Heart left ventricle (tissue), 16 donors: ENCODE measurements at regions not wholly inside any gene's neighbourhood (a gene's known extent, or its start where the extent isn't known, plus 50 kb on each side); places are given as distances from the start of the nearest gene placed in this dataset.

Source experiments
- ATAC-seq, 4 donors: fragments of 200-7000 bp; cut with Tn5 transposase; one replicate each; pipeline ENCODE4 v1.9.1; 2020 to 2022; ENCODE audit warnings: moderate library complexity in 4 of 4, mild to moderate bottlenecking in 3 of 4, moderate number of reproducible peaks in 1 of 4
- DNase-seq, 5 donors: peaks; one replicate each; pipeline ENCODE4 v3.0.0-alpha.2; 2020
- H3K27ac ChIP-seq, 12 donors: fragments of 200-600 bp; sonication (generic) in 4 of 12; one replicate each; pipeline versions ENCODE4 v1.5.0 to v1.8.0; 2016 to 2022; ENCODE audit warnings: mild to moderate bottlenecking in 2 of 12
- H3K27me3 ChIP-seq, 9 donors: fragments of 200-600 bp; sonication (generic) in 2 of 9; one replicate each; pipeline versions ENCODE4 v1.5.1 to v1.8.0; 2016 to 2022; ENCODE audit warnings: mild to moderate bottlenecking in 3 of 9
- H3K36me3 ChIP-seq, 9 donors: fragments of 200-600 bp; sonication (generic) in 2 of 9; one replicate each; pipeline versions ENCODE4 v1.5.0 to v1.8.0; 2018 to 2022; ENCODE audit warnings: mild to moderate bottlenecking in 2 of 9
- H3K4me1 ChIP-seq, 12 donors: fragments of 200-600 bp; sonication (generic) in 4 of 12; one replicate each; pipeline versions ENCODE4 v1.5.0 to v1.8.0; 2016 to 2022; ENCODE audit warnings: mild to moderate bottlenecking in 3 of 12
- H3K4me3 ChIP-seq, 12 donors: fragments of 200-600 bp; sonication (generic) in 4 of 12; one replicate each; pipeline versions ENCODE4 v1.5.0 to v1.8.0; 2017 to 2022; ENCODE audit warnings: mild to moderate bottlenecking in 9 of 12, moderate library complexity in 4 of 12
- H3K9me3 ChIP-seq, 12 donors: fragments of 200-600 bp; sonication (generic) in 4 of 12; one replicate each; pipeline versions ENCODE4 v1.5.0 to v1.8.0; 2016 to 2022; ENCODE audit warnings: mild to moderate bottlenecking in 1 of 12
- POLR2A ChIP-seq, 2 donors: fragments of 450-650 bp; IDR thresholded peaks; one replicate each; pipeline ENCODE4 v1.6.1; 2017; ENCODE audit warnings: antibody characterized with exemption in 2 of 2, mild to moderate bottlenecking in 2 of 2, moderate library complexity in 2 of 2
- WGBS, 4 donors: extraction: QIAGEN DNeasy Blood & Tissue Kit in 2 of 4; methylation state at CpG; one replicate each; pipeline versions ENCODE4 v1.1.5 to v1.1.7; 2013 to 2018; 5-methylcytosine and 5-hydroxymethylcytosine counted together
- intact Hi-C, 10 donors: fragments of 100-400 bp; cut with DNase I; formaldehyde crosslinking; loops; one replicate each; pipeline versions ENCODE4 v1.11.1 to v1.14.2; 2022
- TF ChIP-seq, protein P1 (sequence below), 12 donors: fragments of 200-600 bp; sonication (generic) in 4 of 12; IDR thresholded peaks; one replicate each; pipeline versions ENCODE4 v1.5.0 to v1.8.0; 2018 to 2022; ENCODE audit warnings: antibody characterized with exemption in 12 of 12, mild to moderate bottlenecking in 5 of 12
- donor health status: ischemic (EF 13 %, LVEDD 7.1; RV severe dilation, severe dysfunction).
- donor health status: healthy with polysubstance abuse.
- donor health status: DM: no; HTN: yes; CAD: no.
- donor health status: DM: no; HTN: no; CAD: no.
- donor health status: ischemic (EF 25% LVEDD 6.9; RV normal size, moderate dysfunction).
- donor health status: ischemic (EF 25% LVEDD 5.7; RV mildly dilated, moderate dysfunction).
- donor health status: healthy.
- donor health status: DM: yes; HTN: yes; CAD: no.
- donor health status: ischemic (EF 35%, LVEDD 5.7; RV mildly dilated, moderate dysfunction).
- donor health status: nonischemic (EF 11% LVEDD 7.7; RV severe dilation, severe dysfunction).
- donor health status: DM: yes; HTN: yes; CAD: no.
- donor health status: PGD.
- donor health status: ischemic (EF 29% LVEDD 5.4; RV normal size, mild dysfunction).
- donor health status: nonischemic (EF 23%, LVEDD 6.1; RV moderate dilation, normal function).

DNA sequence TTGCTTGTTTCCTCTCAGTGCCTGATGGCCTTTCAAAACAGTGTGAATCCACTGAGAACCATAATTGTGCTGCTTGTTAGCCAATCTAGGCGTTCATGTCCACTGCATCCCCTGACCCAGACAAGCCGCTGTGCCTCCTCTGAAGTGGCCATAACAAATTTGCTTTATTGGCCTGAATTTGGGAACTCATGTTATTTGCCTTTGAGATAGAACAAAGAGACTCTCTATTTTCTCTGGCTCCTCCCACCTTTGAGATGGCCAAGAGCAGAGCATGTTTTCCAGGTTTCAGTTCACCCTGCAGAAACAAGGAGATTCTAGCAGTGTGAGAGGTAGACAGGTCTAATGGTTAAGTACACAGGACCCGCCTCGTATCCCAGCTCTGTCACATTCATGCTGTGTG lies 723.9 kb downstream of the MED13L start:
- no peaks in the 10 kb centered on the region for H3K4me1 ChIP-seq
- WGBS, 4 donors, result 93 to 97% (median 94%) methylated on average over 4 of the region's 4 CpGs
- no peaks in the 10 kb centered on the region for H3K27me3 ChIP-seq
- H3K4me3 ChIP-seq, result no peak overlapping the region
- TF ChIP-seq, protein P1, sequence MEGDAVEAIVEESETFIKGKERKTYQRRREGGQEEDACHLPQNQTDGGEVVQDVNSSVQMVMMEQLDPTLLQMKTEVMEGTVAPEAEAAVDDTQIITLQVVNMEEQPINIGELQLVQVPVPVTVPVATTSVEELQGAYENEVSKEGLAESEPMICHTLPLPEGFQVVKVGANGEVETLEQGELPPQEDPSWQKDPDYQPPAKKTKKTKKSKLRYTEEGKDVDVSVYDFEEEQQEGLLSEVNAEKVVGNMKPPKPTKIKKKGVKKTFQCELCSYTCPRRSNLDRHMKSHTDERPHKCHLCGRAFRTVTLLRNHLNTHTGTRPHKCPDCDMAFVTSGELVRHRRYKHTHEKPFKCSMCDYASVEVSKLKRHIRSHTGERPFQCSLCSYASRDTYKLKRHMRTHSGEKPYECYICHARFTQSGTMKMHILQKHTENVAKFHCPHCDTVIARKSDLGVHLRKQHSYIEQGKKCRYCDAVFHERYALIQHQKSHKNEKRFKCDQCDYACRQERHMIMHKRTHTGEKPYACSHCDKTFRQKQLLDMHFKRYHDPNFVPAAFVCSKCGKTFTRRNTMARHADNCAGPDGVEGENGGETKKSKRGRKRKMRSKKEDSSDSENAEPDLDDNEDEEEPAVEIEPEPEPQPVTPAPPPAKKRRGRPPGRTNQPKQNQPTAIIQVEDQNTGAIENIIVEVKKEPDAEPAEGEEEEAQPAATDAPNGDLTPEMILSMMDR (IDR thresholded peaks at IDR 0.05), result no peak
- TF ChIP-seq POLR2A (IDR thresholded peaks at IDR 0.05), result no peak
- no peak for ATAC-seq
- intact Hi-C loops, result no loop called here
- H3K9me3 ChIP-seq, result peaks cover 0 to 12% (median 2%) of the 10 kb centered on the region in 12 donors
- no peaks in the 10 kb centered on the region for H3K36me3 ChIP-seq
- H3K27ac ChIP-seq, result no peak overlapping the region
- no peak for DNase-seq

DNA sequence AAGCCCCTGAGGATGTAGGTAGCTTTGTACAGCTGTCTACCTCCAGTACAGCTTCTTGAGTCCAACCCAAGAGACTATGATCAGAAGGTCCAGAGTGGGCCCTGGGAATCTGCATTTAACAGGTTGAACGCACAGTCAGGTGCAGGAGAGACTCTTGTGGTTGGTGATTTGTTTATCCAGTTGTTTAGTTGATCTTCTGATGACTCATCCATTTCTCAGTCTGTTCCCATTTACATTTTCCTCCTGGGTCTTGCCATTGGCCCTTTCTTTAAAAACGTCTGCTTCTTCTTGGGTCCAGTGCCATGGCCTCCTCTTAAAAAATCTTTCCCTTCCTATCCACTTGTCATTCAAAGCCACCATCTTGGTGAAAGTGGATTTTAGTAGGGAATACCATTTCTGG lies 734.2 kb downstream of the MED13L start:
- Histone ChIP-seq H3K27me3 (no peaks in the 10 kb centered on the region), H3K4me3 (no peak overlapping the region), H3K36me3 (no peaks in the 10 kb centered on the region), H3K4me1 (no peaks in the 10 kb centered on the region), H3K27ac (no peak overlapping the region), H3K9me3 (peaks cover 0 to 17% (median 4%) of the 10 kb centered on the region in 12 donors)
- DNase-seq (no peak), ATAC-seq (no peak)
- WGBS, 4 donors, result 56 to 77% (median 75%) methylated on average over 2 of the region's 2 CpGs
- intact Hi-C loops, result no loop called here
- TF ChIP-seq POLR2A (IDR thresholded peaks at IDR 0.05), result no peak
- TF ChIP-seq, protein P1 (IDR thresholded peaks at IDR 0.05), result no peak

DNA sequence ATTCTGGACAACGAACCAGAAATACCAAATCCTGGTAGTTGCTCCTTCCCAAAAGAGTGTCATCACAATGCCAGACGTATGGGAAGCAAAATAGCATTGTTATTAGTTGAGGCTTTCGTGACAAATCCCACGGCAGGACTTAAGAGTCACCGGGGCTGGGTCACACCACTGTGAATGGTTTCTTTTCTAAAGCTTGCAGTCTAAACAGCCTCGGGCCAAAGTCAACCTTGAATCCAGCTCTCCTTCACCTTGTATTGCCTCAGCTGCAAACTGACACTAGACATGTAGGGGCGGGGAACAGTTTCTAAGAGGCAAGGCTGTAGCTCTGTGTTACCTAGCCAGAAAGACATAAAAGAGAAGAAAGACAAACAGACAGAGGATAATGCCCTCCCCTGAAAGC lies 734.8 kb downstream of the MED13L start:
- DNase-seq, result no peak
- Histone ChIP-seq H3K4me3 (no peak overlapping the region), H3K36me3 (no peaks in the 10 kb centered on the region), H3K9me3 (peaks cover 0 to 21% (median 8%) of the 10 kb centered on the region in 12 donors), H3K4me1 (no peaks in the 10 kb centered on the region), H3K27me3 (no peaks in the 10 kb centered on the region), H3K27ac (no peak overlapping the region)
- intact Hi-C loops, result no loop called here
- 88 to 91% (median 89%) methylated on average over 7 of the region's 7 CpGs for WGBS, 4 donors
- no peak for ATAC-seq
- TF ChIP-seq, protein P1 (IDR thresholded peaks at IDR 0.05), result no peak
- no peak for TF ChIP-seq POLR2A (IDR thresholded peaks at IDR 0.05)

DNA sequence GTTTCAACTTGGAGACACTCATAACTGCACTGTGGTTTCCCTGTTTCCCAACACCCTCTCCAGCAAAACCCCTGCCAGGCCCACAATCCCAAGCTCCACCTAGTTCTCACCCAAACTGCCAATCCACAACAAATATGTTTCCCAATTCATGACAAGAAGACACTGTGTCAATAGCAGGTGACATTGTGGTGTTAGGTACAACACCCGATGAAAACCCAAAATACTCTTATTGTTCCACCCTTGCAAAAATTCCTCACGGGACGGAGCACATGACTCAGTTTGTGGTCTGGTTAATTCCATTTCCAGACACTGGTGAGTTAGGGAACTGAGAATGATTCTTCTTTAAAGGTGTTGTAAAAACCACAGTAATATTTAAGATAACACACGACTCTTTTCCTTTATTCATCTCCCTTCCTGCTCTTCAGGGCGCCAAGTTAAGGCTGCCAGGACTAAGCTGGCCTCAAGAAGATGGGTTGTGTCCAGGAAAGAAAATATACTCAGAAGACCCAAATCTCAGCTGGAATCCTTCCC lies 735.5 kb downstream of the MED13L start:
- Histone ChIP-seq H3K4me1 (no peaks in the 10 kb centered on the region), H3K4me3 (no peak overlapping the region), H3K27ac (no peak overlapping the region), H3K36me3 (no peaks in the 10 kb centered on the region), H3K9me3 (peaks cover 0 to 21% (median 8%) of the 10 kb centered on the region in 12 donors), H3K27me3 (no peaks in the 10 kb centered on the region)
- TF ChIP-seq, protein P1 (IDR thresholded peaks at IDR 0.05), result no peak
- intact Hi-C loops, result no loop called here
- DNase-seq (no peak), ATAC-seq (no peak)
- WGBS, 4 donors, result 80 to 94% (median 85%) methylated on average over 5 of the region's 5 CpGs
